T1000 (cell line): ENCODE measurements at regions not wholly inside any gene's neighbourhood (a gene's known extent, or its start where the extent isn't known, plus 50 kb on each side); places are given as distances from the start of the nearest gene placed in this dataset.

Source experiments
- DNase-seq: peaks from one replicate; lab custom pipeline; 2025; ENCODE audit warnings: mixed read lengths; lab: John Stamatoyannopoulos, UW

DNA sequence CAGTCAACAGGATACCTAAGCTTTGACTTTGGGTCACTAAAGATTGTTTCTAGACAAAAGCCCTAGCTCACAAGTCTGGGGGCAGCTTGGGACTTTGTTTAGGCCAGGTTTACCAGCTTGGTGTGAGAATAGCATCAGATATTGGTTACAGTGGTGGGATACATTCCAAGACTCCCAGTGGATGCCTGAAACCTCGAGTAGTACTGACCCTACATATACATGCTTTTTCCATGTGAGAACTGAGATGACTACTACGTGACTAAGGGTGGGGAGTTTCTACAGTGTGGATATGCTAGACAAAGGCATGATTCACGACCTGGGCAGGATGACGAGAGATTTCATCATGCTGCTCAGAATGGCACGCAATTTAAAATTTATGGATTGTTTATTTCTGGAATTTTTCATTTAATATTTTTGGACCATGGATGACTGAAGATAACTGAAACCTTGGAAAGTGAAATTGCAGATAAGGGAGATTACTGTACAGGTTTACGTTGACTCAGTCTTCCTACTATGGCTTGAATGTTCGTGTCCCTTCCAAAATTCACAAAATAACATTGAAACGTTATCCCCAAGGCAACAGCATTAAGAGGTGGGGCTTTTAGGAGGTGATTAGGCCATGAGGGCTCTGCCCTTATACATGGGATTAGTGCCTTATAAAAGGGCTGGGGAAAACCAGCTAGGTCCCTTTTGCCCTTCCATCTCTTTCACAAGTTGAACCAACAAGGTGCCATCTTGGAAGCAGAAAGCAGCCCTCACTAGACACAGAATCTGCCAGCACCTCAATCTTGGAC lies 50.2 kb upstream of the CTAGE1 start:
- DNase-seq: peak; percentile 56

DNA sequence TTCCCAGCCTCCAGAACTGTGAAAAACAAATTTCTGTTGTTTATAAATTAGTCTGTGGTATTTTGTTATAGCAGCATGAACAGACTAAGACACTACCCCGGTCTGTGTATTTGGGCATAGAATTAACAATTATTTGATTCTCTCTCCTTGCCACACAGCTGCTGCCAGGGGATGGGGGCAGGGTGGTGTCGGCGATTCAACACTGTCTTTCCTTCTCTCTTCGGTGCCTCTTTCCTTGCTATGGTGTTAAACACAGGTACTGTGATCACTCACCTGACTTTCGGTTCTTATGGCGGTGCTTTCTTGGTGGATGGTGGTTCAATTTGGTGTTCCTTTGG lies 50.8 kb upstream of the CTAGE1 start:
- DNase-seq: no peak

DNA sequence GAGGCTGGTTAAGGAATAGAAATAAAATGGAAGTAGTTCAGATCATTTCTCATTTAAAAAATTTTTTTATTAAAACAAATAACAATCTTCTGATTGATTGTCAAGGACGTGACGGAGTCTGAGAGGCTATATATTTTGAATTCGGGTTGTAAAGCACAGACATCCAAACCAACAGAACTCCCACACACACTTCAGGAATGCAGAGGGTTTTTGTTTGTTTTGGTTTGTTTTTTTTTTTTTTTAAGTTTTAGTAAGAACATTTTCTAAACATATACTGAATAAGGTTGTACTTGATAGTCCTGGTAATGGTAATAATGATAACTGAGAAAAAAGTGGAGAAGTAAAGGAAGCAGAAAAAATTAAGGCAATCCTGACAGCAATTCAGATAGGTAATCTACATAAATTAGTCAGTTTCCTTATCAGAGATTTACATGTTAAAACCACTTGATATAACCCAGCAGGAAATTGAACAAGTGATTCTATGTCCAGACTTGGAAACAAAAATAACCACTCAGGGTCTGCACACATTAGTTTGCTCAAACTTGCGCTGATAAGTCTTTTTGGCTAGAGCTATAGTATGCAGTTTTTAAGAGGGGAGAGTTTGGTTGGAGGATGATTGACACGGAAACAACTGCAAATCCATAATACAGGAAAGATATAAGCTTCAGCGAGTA lies 51.5 kb upstream of the CTAGE1 start:
- no peak for DNase-seq

DNA sequence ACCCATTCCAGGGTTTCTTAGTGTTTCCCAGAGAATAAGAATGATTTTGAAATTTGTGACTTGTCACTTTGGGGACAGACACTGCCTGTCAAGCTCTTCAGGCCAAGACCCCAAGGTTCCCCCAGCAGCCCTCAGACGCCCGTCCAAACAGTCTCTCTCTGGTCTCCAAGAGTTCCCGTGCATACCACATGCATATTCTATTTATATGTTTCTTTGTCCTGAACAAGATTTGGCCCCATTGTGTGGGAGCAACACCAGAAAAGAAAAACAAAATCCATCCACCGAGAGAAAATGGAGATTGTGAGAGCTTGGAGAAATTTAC lies 52.2 kb upstream of the CTAGE1 start:
- DNase-seq: no peak

DNA sequence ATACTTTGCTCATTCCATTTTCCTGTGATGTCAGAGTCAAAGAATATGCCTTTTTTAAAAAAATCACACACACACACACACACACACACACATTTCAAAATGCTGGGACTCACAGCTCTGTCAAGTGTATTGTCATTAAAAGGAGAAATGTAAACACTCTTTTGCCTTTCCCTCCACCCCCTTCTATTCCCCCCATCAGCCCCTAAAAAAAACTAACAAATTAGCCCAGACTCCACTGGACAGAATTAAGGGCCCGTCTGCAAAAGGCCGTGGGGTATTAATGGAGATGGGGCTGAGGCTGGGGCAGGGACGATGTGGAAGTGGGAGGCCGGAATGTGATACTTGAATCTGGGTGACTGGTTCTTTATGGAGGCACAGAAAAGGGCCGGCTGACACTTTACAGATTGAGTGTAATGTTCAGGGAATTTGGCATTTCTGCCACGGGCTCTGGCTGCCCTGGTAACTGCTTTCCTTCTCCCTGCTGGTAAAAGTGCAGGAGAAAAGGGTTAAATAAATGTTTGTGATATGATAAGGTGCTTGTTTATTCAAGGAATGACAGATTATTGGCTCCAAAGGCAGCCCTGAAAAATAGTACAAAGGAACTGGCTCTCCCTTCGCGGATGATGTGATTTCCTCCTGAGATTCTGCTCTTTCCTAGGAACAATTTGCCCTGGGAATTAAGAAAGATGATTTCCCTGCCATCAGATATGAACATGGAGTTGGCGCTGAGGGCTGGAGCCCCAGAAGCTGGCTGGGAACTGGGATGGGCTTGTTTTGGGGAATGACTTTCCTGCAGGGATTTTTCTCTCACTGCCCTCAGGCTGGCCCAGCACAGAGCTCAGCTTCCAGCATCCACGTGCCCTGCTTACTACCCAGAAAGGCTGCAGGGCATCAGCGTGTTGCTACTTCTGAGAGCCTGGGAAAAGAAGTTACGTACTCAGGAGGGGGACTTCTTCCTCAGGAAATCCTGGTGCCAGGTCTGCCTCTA lies 52.8 kb upstream of the CTAGE1 start:
- peak; percentile 31 for DNase-seq

DNA sequence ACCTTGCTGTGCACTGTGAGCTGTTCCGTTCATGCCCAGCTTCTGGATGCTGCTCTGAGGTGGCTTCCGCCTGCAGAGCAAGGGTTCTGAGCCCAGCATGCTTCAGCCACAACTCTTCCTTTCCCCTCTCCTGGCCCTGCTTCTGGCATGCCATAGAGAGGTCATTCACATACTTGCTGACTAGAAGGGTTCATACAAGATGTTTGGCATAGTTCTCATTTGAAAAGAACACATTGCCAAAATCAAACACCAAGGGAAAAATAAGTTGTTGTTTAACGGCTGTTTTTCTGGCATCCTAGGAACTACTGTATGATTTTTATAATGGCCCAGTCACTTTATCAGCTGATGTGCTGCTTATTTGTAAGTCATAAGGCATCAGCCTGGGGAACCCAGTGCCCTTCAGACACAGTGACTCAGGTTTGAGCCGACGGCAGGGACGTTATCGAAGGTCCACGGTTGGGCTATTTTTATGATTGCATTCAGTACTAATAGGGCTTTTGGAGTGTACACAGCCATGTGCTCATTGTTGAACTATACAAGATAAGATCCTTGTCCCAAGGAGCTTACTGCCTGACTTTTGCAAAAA lies 53.9 kb upstream of the CTAGE1 start:
- peak; percentile 17 for DNase-seq

DNA sequence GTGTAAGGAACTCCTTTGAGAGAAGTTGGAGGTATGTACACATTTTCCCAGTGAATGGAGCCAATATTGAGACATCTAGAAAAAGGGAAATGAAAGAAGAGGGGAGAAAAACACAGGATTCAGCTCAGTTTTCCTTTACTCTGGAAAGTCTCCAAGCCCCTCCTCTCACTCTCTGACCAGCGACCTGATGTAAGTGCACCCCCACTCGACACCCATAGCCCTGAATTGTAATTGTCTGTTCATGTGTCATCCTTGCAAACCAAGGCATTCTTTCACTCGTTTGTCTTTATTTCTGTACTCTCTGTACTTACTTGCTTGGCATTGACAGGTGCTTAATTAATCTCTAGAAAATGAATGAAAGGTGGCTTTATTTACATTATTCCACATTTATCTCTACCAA lies 55.7 kb upstream of the CTAGE1 start:
- no peak for DNase-seq

DNA sequence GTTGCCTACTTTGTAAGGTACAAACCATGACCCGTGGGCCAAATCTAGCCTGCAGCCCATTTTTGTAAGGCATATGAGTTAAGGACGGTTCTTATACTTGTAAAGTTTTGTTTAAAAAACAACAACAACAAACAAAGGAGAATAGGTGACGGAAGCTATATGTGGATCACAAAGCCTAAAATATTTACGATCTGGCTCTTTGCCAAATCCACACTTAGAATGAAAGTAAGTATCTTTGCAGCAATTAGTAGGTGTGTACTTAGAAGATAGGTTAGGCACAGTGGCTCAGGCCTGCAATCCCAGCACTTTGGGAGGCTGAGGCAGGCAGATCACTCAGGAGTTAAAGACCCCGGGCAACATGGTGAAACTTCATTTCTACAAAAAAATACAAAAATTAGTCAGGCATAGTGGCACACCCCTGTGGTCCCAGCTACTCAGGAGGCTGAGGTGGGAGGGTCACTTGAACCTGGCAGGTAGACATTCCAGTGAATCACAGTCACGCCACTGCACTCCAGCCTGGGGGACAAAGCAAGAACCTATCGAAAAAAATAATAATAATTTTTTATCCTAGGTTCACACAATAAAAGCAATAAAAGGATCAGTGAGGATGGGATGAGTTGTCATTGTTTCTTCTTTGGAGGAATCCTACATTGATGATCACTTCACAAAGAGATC lies 57.8 kb upstream of the CTAGE1 start:
- DNase-seq: no peak

DNA sequence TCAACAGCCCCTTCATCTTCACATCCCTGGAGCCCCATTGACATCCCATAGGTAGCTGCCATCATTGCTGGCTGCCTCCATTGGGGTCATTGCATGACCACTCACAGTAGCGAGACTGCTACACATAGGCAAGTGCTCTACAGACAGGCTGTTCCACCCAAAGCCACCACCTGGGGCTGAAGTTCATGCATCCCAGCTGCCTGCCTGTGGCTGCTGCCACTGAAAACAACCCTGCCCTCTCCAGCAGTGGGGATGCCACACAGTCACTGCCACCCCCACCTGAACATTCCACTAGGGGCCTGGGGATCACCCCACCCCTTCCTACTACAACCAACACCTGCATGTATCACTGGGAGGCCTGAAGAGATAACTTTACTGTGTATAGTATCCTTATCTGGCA lies 59.5 kb upstream of the CTAGE1 start:
- DNase-seq: no peak

DNA sequence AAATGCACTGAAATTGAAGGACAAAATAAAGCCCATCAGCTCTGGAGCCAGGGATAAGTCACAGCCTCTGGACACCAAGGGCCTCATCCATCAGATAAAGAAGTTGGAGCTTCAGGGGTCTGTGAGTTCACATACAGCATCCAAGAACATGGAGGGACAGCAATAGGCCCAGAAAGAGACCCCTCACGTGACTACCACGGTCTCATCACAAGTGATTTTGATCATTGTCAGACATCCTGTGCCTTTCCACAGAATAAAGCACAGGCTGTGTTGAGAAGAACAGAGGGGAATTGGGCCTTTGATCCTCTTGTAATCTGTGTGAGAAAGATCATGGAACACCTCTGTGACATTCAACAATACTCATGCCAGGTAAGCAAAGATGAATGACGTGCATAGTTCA lies 65.2 kb upstream of the CTAGE1 start:
- no peak for DNase-seq

DNA sequence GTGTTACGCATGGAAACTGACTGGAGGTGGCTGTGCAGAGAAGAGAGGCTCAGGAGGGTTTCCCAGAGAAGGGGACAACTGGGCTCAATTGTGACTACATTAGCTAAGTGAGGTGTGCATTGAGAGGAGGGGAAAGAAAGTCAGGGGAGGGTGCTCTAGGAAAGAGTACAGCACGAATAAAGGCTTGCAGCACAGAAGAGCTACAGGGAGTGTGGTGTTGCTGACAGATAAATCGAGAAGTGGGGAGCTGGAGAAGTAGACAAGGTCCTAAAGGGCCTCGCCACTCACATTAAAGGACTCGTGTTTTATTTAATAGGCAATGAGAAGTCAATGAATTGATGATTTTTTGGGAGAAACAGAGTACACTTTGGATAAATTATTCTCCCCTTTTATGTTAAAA lies 65.7 kb upstream of the CTAGE1 start:
- DNase-seq: no peak

DNA sequence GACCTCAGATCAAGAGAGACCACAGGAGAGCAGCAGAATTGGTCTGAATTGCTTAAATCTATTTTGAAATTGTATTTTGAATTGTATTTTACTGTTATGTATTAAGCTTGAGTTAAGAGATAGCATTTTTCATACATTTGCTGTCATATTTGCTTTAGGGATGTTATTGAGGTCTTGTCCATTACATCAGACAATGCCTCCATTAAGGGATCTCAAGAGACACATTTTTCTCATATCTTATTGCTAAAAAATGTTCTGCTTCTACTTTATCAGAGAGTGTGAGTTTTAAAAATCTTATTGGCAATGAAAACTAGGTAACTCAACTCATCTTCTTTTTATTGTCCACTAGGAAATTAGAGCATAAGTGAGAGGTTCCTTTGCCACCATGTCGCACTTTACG lies 66.8 kb upstream of the CTAGE1 start:
- DNase-seq: no peak

DNA sequence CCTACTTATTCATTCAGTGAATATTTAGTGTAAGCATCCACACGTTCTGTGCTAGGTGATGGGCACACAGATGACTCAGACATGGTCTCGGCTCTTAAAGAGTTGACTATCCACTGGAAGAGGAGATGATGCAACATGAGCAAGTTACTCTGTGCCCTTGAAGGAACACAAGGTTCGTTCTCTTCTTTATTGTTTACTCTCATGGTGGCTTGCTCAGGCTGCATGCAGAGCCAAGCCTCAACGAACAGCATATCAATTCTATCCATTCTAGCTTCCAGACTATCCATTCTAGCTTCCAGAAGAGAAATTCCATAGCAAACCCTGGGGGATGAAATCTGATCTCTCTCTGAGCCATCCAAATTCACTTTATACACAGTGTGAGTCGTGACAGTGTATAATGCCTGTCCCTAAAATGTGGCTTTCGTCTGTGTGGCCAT lies 68.1 kb upstream of the CTAGE1 start:
- no peak for DNase-seq

DNA sequence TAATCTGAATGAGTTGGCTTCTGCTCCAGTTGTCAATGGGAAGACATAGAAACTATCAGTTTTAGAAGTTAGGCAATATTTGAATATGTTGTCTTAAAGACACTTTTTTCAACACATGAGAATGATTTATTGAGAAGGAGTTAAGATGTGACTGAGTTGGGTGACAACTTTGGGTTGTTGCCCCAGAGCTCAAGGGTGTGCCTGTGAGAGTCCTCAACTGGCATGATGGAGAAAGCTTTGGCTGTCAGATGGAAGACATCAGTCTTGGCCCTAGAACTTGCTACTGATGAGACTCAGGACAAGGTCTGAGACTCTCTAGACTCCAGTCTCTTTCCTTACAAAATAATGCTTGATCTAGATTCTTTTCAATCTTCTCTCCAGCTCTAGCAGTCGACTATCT lies 69.0 kb upstream of the CTAGE1 start:
- no peak for DNase-seq

DNA sequence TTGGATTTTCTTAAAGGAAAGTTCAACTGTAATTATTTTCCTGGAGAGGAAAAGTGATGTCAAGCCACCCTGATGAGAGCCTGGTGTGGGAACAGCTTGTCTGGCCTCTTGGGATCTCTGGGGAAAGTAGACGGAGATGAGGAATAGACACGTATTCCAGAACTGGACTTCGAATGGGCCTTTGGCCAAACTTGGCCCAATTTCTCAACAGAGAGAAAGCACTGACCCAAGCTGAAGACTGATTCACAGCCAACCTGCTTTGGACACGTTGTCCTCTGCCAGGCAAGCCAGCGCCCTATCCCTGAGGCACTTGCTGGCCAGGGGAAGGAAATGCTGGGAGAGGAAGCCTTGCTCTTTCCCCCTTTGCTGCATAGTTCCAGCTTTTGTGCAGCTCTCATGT lies 70.8 kb upstream of the CTAGE1 start:
- DNase-seq: no peak

DNA sequence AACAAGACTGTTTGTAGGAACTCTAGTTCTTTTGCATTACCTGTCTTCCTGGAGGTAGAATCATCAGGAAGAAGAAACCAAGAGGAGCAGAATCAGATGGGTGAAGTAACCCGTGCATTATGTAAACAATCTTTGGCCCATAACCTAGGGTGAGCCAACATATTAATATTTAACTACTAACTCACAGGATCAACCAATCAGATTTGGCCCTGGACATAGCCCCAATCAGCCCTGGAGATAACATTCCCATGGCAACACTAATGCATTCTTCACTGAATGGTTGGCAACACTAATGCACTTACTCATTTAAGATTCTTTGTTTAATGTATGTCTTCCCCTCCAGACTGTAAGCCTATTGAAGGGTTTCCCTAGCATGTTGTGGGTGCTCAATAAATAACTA lies 72.0 kb upstream of the CTAGE1 start:
- no peak for DNase-seq

DNA sequence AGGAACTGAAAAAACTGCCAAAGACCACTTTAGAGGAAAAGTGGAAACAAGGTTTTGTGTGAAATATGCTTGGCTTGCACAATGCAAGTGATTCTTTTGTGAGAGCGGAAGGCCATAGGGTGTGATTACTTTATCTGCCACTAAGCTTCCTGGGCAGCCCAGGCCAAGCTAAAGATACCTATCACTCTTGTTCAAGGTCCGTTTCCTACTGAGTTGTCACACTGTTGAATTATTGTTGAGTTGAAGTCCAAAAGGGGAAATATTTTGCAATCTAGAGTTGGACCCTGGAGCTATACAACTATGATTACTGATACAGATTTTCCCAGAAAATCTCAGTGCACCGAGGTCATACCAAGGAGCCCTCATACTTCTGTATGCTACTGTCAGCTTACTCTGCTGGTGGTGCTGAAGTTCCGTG lies 72.7 kb upstream of the CTAGE1 start:
- no peak for DNase-seq

DNA sequence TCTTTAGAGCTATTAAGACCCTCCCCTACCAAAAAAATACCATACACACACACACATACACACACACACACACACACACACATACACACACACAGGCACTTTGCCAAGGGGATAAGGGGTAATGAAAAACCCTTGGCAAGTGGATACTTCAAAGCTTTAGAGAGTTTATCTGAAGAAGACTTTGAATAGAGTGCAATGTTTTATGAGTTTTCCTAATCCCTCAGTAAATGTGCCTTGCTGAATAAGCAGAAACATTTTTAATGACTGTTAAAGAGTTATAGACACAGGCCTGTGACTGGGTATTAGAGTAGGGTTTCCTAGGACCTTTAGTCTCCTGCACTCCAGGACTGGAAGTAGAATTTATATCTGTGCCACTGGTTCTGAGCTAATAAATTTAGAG lies 75.5 kb upstream of the CTAGE1 start:
- DNase-seq: no peak

DNA sequence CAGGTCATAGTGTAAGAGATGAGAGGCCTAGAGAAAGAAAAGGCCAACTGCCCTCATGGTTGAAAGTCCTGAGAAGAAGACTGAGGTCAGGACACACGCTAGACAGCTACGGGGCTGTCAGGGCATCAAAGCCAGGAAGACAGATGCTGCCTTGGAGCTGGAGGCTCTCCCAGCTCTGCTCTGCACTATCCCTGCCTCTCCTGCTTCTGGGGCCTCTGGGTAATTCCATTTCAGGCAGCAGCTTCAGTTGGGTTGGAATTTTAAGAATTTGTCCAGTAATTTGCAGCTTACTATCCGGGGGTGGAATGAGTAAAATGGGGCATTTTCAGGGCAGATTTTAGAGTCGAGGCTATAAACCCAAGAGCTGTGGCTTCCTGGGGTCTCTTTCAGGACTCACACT lies 76.2 kb upstream of the CTAGE1 start:
- DNase-seq: no peak

DNA sequence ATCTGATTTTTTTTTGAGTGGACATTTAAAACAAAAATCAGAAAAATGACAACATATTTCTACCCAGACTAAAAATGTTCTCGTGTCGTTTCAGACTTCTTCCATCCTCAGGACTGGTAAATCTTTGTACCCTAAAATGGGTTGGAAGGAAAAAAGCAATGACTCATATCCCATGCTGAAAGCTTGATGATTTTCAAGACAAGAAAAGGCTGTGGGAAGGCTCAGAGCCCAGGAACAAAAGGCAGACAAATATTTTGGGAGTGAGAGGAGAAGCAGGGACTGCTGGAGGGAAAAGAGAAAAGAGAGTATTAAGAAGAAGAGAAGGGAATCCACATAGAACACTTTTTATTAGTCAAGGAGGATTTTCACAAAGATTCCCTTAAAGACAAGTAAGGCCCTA lies 77.1 kb upstream of the CTAGE1 start:
- no peak for DNase-seq

DNA sequence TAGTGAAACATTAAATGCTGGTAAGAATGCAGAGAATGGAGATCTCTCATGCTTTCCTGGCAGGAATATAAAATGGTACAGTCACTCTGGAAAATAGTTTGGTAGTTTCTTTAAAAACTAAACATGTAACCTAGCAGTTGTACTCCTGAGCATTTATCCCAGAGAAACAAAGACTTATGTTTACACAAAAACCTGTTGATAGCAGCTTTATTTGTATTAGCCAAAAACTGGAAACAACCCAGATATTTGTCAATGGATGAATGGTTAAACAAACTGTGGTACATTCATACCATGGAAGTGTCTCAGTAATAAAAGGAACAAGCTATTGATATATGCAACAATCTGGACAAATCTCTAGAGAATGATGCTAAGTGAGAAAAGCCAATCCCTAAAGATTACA lies 81.7 kb upstream of the CTAGE1 start:
- no peak for DNase-seq

DNA sequence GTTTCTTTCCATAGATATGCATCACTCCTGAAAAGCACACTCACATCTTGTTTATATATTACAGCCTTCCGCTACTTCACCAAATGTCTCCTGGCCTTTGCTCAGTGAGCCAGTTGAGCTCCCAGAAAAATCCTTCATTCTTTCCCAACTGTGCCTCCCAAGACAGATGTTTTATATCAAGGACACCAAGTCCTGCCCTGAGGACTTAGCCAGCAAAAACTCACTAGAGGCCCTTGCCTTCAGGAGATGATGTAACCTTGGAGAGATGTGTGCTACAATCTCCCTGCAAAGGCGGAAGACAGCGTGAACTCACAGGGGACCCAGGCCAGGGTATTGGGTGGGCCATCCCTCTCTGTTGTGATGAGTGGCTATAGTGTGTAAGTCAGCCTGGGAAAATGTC lies 86.1 kb upstream of the CTAGE1 start:
- DNase-seq: peak; percentile 16
